ENCODE measurements at regions not wholly inside any gene's neighbourhood (a gene's known extent, or its start where the extent isn't known, plus 50 kb on each side); places are given as distances from the start of the nearest gene placed in this dataset.
A peak's percentile ranks its signal among the peaks of the same experiment; 100 is the strongest.
"Not testable (repeated sequence)": the region's sequence is repeated elsewhere in the genome, so short reads cannot be mapped to it uniquely, and the experiment has no call there.

DNA sequence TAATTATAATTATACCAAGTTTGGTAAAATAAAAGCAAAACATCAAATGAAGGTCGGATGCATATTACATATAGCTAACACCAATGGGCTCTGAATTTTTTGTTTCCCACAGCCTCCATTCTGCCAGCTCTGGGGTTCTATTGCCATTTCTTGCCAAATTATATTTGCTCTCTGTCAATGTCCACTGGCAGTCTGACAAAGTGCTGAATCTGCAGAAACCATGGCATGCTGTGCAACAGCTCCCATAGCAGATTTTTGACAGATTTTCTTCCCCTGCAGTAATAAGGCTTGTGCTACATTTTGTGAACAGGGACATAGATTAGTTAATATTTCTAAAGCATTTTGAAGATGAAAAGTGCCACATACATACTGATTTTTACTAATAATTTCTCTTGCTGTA lies 1102.1 kb downstream of the DIAPH3 start:
- Mint-ChIP-seq H3K4me1 (ENCODE audit: insufficient read depth, unreplicated experiment) (no peaks in the 10 kb centered on the region), H3K4me3 (ENCODE audit: unreplicated experiment) (no peak overlapping the region), H3K9me3 (ENCODE audit: unreplicated experiment) (peaks cover 2% of the 10 kb centered on the region), H3K36me3 (ENCODE audit: insufficient read depth, unreplicated experiment) (no peaks in the 10 kb centered on the region), H3K27me3 (ENCODE audit: insufficient read depth, unreplicated experiment) (no peaks in the 10 kb centered on the region), H3K27ac (ENCODE audit: low read depth, unreplicated experiment) (no peak overlapping the region)
- DNase-seq (ENCODE audit: unreplicated experiment): no peak
- CTCF ChIA-PET: interaction anchor here (0.7 kb wide), 1 partner anchor 9 kb away, joined by 3 read pairs; no protein-coding TSS in a partner anchor
- no peak for TF ChIP-seq CTCF (IDR thresholded peaks at IDR 0.05; ENCODE audit: unreplicated experiment)
- no TSS peak for BruUV-seq (replicated peaks)
- intact Hi-C loops (cut with micrococcal nuclease): no loop called here
- POLR2A ChIA-PET: no interaction called here

DNA sequence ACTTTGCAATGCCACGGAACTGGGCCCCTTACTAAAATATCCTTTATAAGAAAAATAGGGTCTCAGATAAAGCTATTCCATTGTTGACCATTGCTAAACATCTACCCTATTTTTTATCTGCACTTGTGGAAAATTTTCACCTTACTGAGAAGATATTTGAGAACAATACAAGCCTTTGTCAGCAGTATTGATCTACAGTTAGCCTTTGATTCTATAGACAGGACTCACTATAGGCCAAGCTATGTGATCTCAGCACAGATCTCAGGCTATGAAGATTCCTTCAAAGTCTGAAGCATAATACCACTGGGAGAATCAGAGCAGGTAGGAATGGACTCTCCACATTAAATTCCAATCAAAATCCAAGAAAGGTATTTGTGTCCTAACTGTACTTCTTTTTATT lies 1099.7 kb downstream of the DIAPH3 start:
- H3K9me3 Mint-ChIP-seq (ENCODE audit: unreplicated experiment): peaks cover 8% of the 10 kb centered on the region
- DNase-seq (ENCODE audit: unreplicated experiment): no peak
- H3K4me3 Mint-ChIP-seq (ENCODE audit: unreplicated experiment): no peak overlapping the region
- intact Hi-C loops (cut with micrococcal nuclease): no loop called here
- ChIA-PET POLR2A (no interaction called here), CTCF (no interaction called here)
- no peak overlapping the region for H3K27ac Mint-ChIP-seq (ENCODE audit: low read depth, unreplicated experiment)
- no TSS peak for BruUV-seq (replicated peaks)
- TF ChIP-seq CTCF (IDR thresholded peaks at IDR 0.05; ENCODE audit: unreplicated experiment): no peak
- no peaks in the 10 kb centered on the region for H3K4me1 Mint-ChIP-seq (ENCODE audit: insufficient read depth, unreplicated experiment)
- no peaks in the 10 kb centered on the region for H3K27me3 Mint-ChIP-seq (ENCODE audit: insufficient read depth, unreplicated experiment)
- H3K36me3 Mint-ChIP-seq (ENCODE audit: insufficient read depth, unreplicated experiment): no peaks in the 10 kb centered on the region

- H3K27ac Mint-ChIP-seq (ENCODE audit: low read depth, unreplicated experiment); H3K4me3 Mint-ChIP-seq (ENCODE audit: unreplicated experiment); H3K27me3 Mint-ChIP-seq (ENCODE audit: insufficient read depth, unreplicated experiment); CTCF ChIA-PET; BruUV-seq (replicated peaks); H3K4me1 Mint-ChIP-seq (ENCODE audit: insufficient read depth, unreplicated experiment); POLR2A ChIA-PET; intact Hi-C loops (cut with micrococcal nuclease); DNase-seq (ENCODE audit: unreplicated experiment); H3K36me3 Mint-ChIP-seq (ENCODE audit: insufficient read depth, unreplicated experiment): not testable (repeated sequence)
- peaks cover 40% of the 10 kb centered on the region for H3K9me3 Mint-ChIP-seq (ENCODE audit: unreplicated experiment)
Measured at GRCh38 chr13:59076386-59076785, 1087.3 kb downstream of the DIAPH3 start.

GRCh38 chr13:59086147-59086546 lies 1077.6 kb downstream of the DIAPH3 start:
- intact Hi-C loops (cut with micrococcal nuclease): no loop called here
- no peak overlapping the region for H3K27ac Mint-ChIP-seq (ENCODE audit: low read depth, unreplicated experiment)
- peaks cover 12% of the 10 kb centered on the region for H3K9me3 Mint-ChIP-seq (ENCODE audit: unreplicated experiment)
- H3K27me3 Mint-ChIP-seq (ENCODE audit: insufficient read depth, unreplicated experiment): no peaks in the 10 kb centered on the region
- no peak overlapping the region for H3K4me3 Mint-ChIP-seq (ENCODE audit: unreplicated experiment)
- POLR2A ChIA-PET: no interaction called here
- H3K36me3 Mint-ChIP-seq (ENCODE audit: insufficient read depth, unreplicated experiment): no peaks in the 10 kb centered on the region
- peaks cover 6% of the 10 kb centered on the region for H3K4me1 Mint-ChIP-seq (ENCODE audit: insufficient read depth, unreplicated experiment)
- CTCF ChIA-PET: interaction anchor here (0.6 kb wide), 1 partner anchor 139 kb away, joined by 3 read pairs; no protein-coding TSS in a partner anchor
- peak; percentile 57 for DNase-seq (ENCODE audit: unreplicated experiment)
- TF ChIP-seq CTCF (IDR thresholded peaks at IDR 0.05; ENCODE audit: unreplicated experiment): no peak
- no TSS peak for BruUV-seq (replicated peaks)

DNA sequence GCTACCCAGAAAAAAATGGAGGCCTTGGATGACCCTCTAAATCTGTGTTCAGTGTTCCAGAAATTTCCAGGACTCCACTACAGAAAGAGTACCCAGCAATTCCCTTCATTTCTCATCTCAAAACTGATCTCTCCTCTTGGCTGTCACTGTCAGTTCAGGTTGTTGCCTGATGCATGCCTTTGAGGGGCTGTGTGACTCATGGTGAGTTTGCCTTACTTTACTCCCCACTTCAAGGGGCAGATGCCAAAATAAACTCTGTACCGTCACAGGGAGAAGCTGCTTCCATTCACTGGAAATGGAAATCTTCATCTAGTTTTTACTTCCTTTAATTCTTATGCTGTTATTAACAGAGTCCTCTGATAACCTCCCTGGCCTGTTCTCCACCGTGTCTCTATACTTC lies 1075.0 kb downstream of the DIAPH3 start:
- DNase-seq (ENCODE audit: unreplicated experiment): peak; percentile 55
- BruUV-seq (replicated peaks): no TSS peak
- Mint-ChIP-seq H3K4me1 (ENCODE audit: insufficient read depth, unreplicated experiment) (peaks cover 6% of the 10 kb centered on the region), H3K27me3 (ENCODE audit: insufficient read depth, unreplicated experiment) (no peaks in the 10 kb centered on the region), H3K4me3 (ENCODE audit: unreplicated experiment) (no peak overlapping the region), H3K27ac (ENCODE audit: low read depth, unreplicated experiment) (no peak overlapping the region), H3K9me3 (ENCODE audit: unreplicated experiment) (no peaks in the 10 kb centered on the region), H3K36me3 (ENCODE audit: insufficient read depth, unreplicated experiment) (no peaks in the 10 kb centered on the region)
- intact Hi-C loops (cut with micrococcal nuclease): no loop called here
- POLR2A ChIA-PET: no interaction called here
- CTCF ChIA-PET: no interaction called here
- TF ChIP-seq CTCF (IDR thresholded peaks at IDR 0.05; ENCODE audit: unreplicated experiment): no peak
